Mucosa of stomach (tissue), 1 donor: ENCODE measurements at regions not wholly inside any gene's neighbourhood (a gene's known extent, or its start where the extent isn't known, plus 50 kb on each side); places are given as distances from the start of the nearest gene placed in this dataset.

Experiments used
- H3K27me3 ChIP-seq: one replicate; pipeline ENCODE4 v1.7.0; 2013; ENCODE audit warnings: mild to moderate bottlenecking, low read length; ENCODE audit not compliant: control insufficient read depth, insufficient read depth
- H3K36me3 ChIP-seq: one replicate; pipeline ENCODE4 v1.7.0; 2013; ENCODE audit warnings: low read length; ENCODE audit not compliant: control insufficient read depth, insufficient read depth
- H3K4me1 ChIP-seq: one replicate; pipeline ENCODE4 v1.7.0; 2013; ENCODE audit warnings: mild to moderate bottlenecking, low read length; ENCODE audit not compliant: control insufficient read depth, insufficient read depth
- H3K4me3 ChIP-seq: one replicate; pipeline ENCODE4 v1.7.0; 2013; ENCODE audit warnings: low read length
- H3K9ac ChIP-seq: one replicate; pipeline ENCODE4 v1.7.0; 2013; ENCODE audit warnings: mild to moderate bottlenecking, low read length, moderate library complexity
- H3K9me3 ChIP-seq: one replicate; pipeline ENCODE4 v1.7.0; 2013; ENCODE audit warnings: mild to moderate bottlenecking, low read length, moderate library complexity; ENCODE audit not compliant: control insufficient read depth
- donor health status: Pancreatic carcinoma.

- Histone ChIP-seq H3K9me3 (no peaks in the 10 kb centered on the region), H3K36me3 (no peaks in the 10 kb centered on the region), H3K27me3 (no peaks in the 10 kb centered on the region), H3K4me1 (no peaks in the 10 kb centered on the region), H3K4me3 (no peak overlapping the region), H3K9ac (no peak overlapping the region)
These were observed 1274.6 kb downstream of the SLITRK5 start for GRCh38 chr13:88945793-88946192.

DNA sequence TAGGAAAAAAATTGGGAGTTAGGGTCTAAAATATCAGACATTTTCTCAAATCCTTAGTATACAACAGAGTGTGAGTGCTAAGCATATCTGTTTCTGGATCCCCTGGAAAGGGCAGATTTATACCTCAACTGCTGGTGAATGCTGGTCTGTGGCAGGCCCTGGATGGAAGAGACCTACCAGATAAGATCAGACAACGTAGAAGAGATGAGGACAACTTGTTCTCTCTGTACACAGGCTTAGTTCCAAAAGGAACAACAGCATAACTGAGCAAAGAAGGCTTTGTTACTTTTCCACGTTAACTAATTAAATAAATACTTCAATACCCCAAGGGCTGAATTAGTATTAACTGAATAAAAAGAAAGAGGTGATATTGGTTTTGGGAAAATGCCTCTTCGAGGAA lies 1277.3 kb downstream of the SLITRK5 start:
- Histone ChIP-seq H3K27me3 (no peaks in the 10 kb centered on the region), H3K36me3 (no peaks in the 10 kb centered on the region), H3K4me1 (no peaks in the 10 kb centered on the region), H3K4me3 (no peak overlapping the region), H3K9me3 (no peaks in the 10 kb centered on the region), H3K9ac (no peak overlapping the region)

- no peaks in the 10 kb centered on the region for H3K27me3 ChIP-seq
- no peak overlapping the region for H3K9ac ChIP-seq
- no peaks in the 10 kb centered on the region for H3K4me1 ChIP-seq
- H3K9me3 ChIP-seq, result no peaks in the 10 kb centered on the region
- H3K36me3 ChIP-seq, result no peaks in the 10 kb centered on the region
- H3K4me3 ChIP-seq, result no peak overlapping the region
These were observed 1287.7 kb downstream of the SLITRK5 start for GRCh38 chr13:88958821-88959220.

DNA sequence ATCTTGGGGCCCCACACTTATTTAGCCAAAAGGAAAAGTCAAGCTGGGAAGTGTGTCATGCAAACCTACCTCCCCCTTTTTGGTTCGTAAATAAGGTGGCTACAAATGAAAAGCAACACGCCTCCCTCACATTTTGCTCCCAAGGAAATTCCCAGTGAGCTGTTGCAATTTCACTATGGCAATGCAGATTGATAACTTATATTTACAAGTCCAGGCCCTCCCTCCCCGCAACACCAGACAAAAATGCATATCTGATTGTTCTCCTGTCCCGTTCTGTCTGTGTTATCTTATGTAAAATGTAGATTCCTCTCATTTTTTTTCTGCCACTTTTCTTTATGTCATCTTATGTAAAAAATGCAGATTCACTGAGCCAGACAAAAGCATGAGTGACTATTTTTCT lies 1305.3 kb downstream of the SLITRK5 start:
- Histone ChIP-seq H3K4me1 (no peaks in the 10 kb centered on the region), H3K4me3 (no peak overlapping the region), H3K27me3 (no peaks in the 10 kb centered on the region), H3K9ac (no peak overlapping the region), H3K9me3 (no peaks in the 10 kb centered on the region), H3K36me3 (no peaks in the 10 kb centered on the region)

- H3K9ac ChIP-seq, result no peak overlapping the region
- no peaks in the 10 kb centered on the region for H3K9me3 ChIP-seq
- no peak overlapping the region for H3K4me3 ChIP-seq
- no peaks in the 10 kb centered on the region for H3K36me3 ChIP-seq
- no peaks in the 10 kb centered on the region for H3K4me1 ChIP-seq
- no peaks in the 10 kb centered on the region for H3K27me3 ChIP-seq
These were observed 1307.4 kb downstream of the SLITRK5 start for GRCh38 chr13:88978607-88979006.

- Histone ChIP-seq H3K9me3 (no peaks in the 10 kb centered on the region), H3K27me3 (no peaks in the 10 kb centered on the region), H3K36me3 (no peaks in the 10 kb centered on the region), H3K9ac (no peak overlapping the region), H3K4me3 (no peak overlapping the region), H3K4me1 (no peaks in the 10 kb centered on the region)
These were observed 1308.4 kb downstream of the SLITRK5 start for GRCh38 chr13:88979465-88980175.

DNA sequence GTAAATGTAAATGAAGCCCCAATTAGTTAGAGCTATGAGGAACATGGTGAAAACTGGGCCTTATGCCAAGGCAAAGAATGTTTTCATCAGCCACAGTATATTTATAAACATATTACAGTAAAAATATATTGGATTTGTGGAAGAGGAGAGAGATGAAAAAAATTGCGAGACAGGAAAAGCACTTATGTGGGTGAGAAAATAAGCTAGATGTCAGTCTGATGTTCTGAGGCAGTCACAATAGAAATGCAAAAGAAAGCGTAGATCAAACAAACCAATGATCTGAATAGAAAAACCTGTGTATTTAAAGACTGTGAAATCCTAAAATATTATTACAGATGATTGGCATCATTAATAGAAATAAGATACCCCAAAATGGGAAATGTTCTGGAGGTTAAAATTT lies 1332.5 kb downstream of the SLITRK5 start:
- H3K27me3 ChIP-seq, result no peaks in the 10 kb centered on the region
- no peaks in the 10 kb centered on the region for H3K36me3 ChIP-seq
- no peaks in the 10 kb centered on the region for H3K9me3 ChIP-seq
- H3K4me3 ChIP-seq, result no peak overlapping the region
- no peaks in the 10 kb centered on the region for H3K4me1 ChIP-seq
- H3K9ac ChIP-seq, result no peak overlapping the region

GRCh38 chr13:89011615-89012014 lies 1340.4 kb downstream of the SLITRK5 start:
- Histone ChIP-seq H3K27me3 (no peaks in the 10 kb centered on the region), H3K9ac (no peak overlapping the region), H3K4me1 (no peaks in the 10 kb centered on the region), H3K9me3 (no peaks in the 10 kb centered on the region), H3K4me3 (no peak overlapping the region), H3K36me3 (no peaks in the 10 kb centered on the region)

GRCh38 chr13:89027694-89028306 lies 1356.6 kb downstream of the SLITRK5 start:
- no peaks in the 10 kb centered on the region for H3K9me3 ChIP-seq
- no peak overlapping the region for H3K4me3 ChIP-seq
- no peaks in the 10 kb centered on the region for H3K36me3 ChIP-seq
- H3K4me1 ChIP-seq, result no peaks in the 10 kb centered on the region
- H3K27me3 ChIP-seq, result no peaks in the 10 kb centered on the region
- H3K9ac ChIP-seq, result no peak overlapping the region

GRCh38 chr13:89029062-89029461 lies 1357.9 kb downstream of the SLITRK5 start:
- Histone ChIP-seq H3K4me1 (no peaks in the 10 kb centered on the region), H3K4me3 (no peak overlapping the region), H3K36me3 (no peaks in the 10 kb centered on the region), H3K9me3 (no peaks in the 10 kb centered on the region), H3K27me3 (no peaks in the 10 kb centered on the region), H3K9ac (no peak overlapping the region)

DNA sequence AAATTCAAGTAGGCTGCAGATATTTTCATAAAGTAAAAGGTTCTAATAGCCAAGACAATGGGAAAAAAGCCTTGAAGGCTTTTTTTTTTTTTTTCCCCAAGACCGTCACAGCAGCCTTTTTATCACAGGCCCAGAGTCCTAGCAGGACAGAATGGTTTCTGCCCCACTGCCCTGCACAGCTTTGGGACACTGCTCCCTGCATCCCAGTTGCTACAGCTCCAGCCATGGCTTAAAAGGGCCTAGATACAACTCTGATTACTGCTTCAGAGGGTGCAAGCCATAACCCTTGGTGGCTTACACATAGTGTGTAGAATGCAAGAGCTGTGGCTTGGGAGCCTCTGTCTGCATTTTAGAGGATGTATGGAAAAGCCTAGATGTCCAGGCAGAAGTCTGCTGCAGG lies 1362.8 kb downstream of the SLITRK5 start:
- H3K9me3 ChIP-seq, result no peaks in the 10 kb centered on the region
- no peaks in the 10 kb centered on the region for H3K4me1 ChIP-seq
- H3K4me3 ChIP-seq, result no peak overlapping the region
- no peaks in the 10 kb centered on the region for H3K36me3 ChIP-seq
- no peaks in the 10 kb centered on the region for H3K27me3 ChIP-seq
- H3K9ac ChIP-seq, result no peak overlapping the region

- Histone ChIP-seq H3K27me3 (no peaks in the 10 kb centered on the region), H3K4me1 (no peaks in the 10 kb centered on the region), H3K4me3 (no peak overlapping the region), H3K9ac (no peak overlapping the region), H3K36me3 (no peaks in the 10 kb centered on the region), H3K9me3 (no peaks in the 10 kb centered on the region)
These were observed 1381.5 kb downstream of the SLITRK5 start for GRCh38 chr13:89052699-89053098.
